WTC11 (cell line): ENCODE measurements at regions not wholly inside any gene's neighbourhood (a gene's known extent, or its start where the extent isn't known, plus 50 kb on each side); places are given as distances from the start of the nearest gene placed in this dataset.

Experiments used
- ATAC-seq: fragments of 200-7000 bp; cut with Tn5 transposase; 2 replicates; pipeline ENCODE4 v1.10.0; 2021; ENCODE audit warnings: mild to moderate bottlenecking, moderate library complexity
- CTCF ChIA-PET: fragments of 300-600 bp; sonication (Branson Sonifier 250); formaldehyde crosslinking; loops from one replicate; lab custom pipeline; 2021; ENCODE audit warnings: antibody characterized with exemption; lab: Charles Lee
- POLR2A ChIA-PET: fragments of 350-600 bp; sonication (Branson Sonifier 250); formaldehyde crosslinking; loops from one replicate; lab custom pipeline; 2021; ENCODE audit warnings: antibody characterized with exemption; lab: Charles Lee
- DNase-seq: peaks from one replicate; pipeline ENCODE4 v3.0.0; 2021; ENCODE audit warnings: low spot score
- H3K27ac Mint-ChIP-seq: 2 replicates; pipeline ENCODE4 v1.8.0; 2021; ENCODE audit warnings: mixed read lengths
- H3K27me3 Mint-ChIP-seq: 2 replicates; pipeline ENCODE4 v1.8.0; 2021; ENCODE audit warnings: low read depth, mild to moderate bottlenecking, moderate library complexity, mixed read lengths
- H3K36me3 Mint-ChIP-seq: 2 replicates; pipeline ENCODE4 v1.8.0; 2021; ENCODE audit warnings: mixed read lengths
- H3K4me1 Mint-ChIP-seq: 2 replicates; pipeline ENCODE4 v1.8.0; 2022; ENCODE audit warnings: mixed read lengths
- H3K4me3 Mint-ChIP-seq: 2 replicates; pipeline ENCODE4 v1.8.0; 2021; ENCODE audit warnings: mild to moderate bottlenecking, moderate library complexity, mixed read lengths
- H3K9me3 Mint-ChIP-seq: 2 replicates; pipeline ENCODE4 v1.8.0; 2021; ENCODE audit warnings: mixed read lengths
- CREM ChIP-seq: sonication (generic); formaldehyde crosslinking; IDR thresholded peaks from 2 replicates; pipeline ENCODE4 v1.8.1; 2022; ENCODE audit warnings: mild to moderate bottlenecking, missing genetic modification reagents, moderate library complexity
- CTCF ChIP-seq: fragments of 200-600 bp; IDR thresholded peaks from 2 replicates; pipeline ENCODE4 v1.8.0; 2022; ENCODE audit warnings: antibody characterized with exemption
- E2F1 ChIP-seq: sonication (generic); formaldehyde crosslinking; IDR thresholded peaks from 2 replicates; pipeline ENCODE4 v1.8.0; 2022; ENCODE audit warnings: mild to moderate bottlenecking, missing genetic modification reagents
- ERG ChIP-seq: fragments of 250-450 bp; sonication (Bioruptor Pico); IDR thresholded peaks from 2 replicates; pipeline ENCODE4 v1.8.0; 2021; ENCODE audit warnings: mild to moderate bottlenecking
- ETV6 ChIP-seq: sonication (generic); formaldehyde crosslinking; IDR thresholded peaks from 2 replicates; pipeline ENCODE4 v1.8.1; 2022; ENCODE audit warnings: mild to moderate bottlenecking, missing genetic modification reagents
- GTF2I ChIP-seq: fragments of 250-450 bp; sonication (Bioruptor Pico); conservative IDR thresholded peaks from 2 replicates; pipeline ENCODE4 v1.4.0; 2021; ENCODE audit warnings: mild to moderate bottlenecking
- HMGA2 ChIP-seq: fragments of 250-450 bp; sonication (Bioruptor Pico); IDR thresholded peaks from 2 replicates; pipeline ENCODE4 v1.4.0; 2021; ENCODE audit warnings: mild to moderate bottlenecking, moderate library complexity
- JAZF1 ChIP-seq: fragments of 250-450 bp; sonication (Bioruptor Pico); IDR thresholded peaks from 2 replicates; pipeline ENCODE4 v1.9.0; 2021; ENCODE audit warnings: moderate library complexity, mild to moderate bottlenecking, inconsistent platforms
- NFE2L1 ChIP-seq: sonication (generic); formaldehyde crosslinking; IDR thresholded peaks from 2 replicates; pipeline ENCODE4 v1.8.1; 2023; ENCODE audit warnings: missing genetic modification reagents
- NR1H2 ChIP-seq: sonication (generic); formaldehyde crosslinking; IDR thresholded peaks from 2 replicates; pipeline ENCODE4 v1.9.0; 2021; ENCODE audit warnings: mild to moderate bottlenecking, moderate library complexity, missing genetic modification reagents
- NR2C2 ChIP-seq: sonication (generic); formaldehyde crosslinking; IDR thresholded peaks from 2 replicates; pipeline ENCODE4 v1.8.0; 2022; ENCODE audit warnings: mild to moderate bottlenecking, missing genetic modification reagents
- PRRX2 ChIP-seq: fragments of 250-450 bp; sonication (Bioruptor Pico); IDR thresholded peaks from 2 replicates; pipeline ENCODE4 v1.8.0; 2021; ENCODE audit warnings: mild to moderate bottlenecking
- TEAD1 ChIP-seq: sonication (generic); formaldehyde crosslinking; IDR thresholded peaks from 2 replicates; pipeline ENCODE4 v1.8.0; 2022; ENCODE audit warnings: mild to moderate bottlenecking, missing genetic modification reagents
- TEAD4 ChIP-seq: sonication (generic); formaldehyde crosslinking; IDR thresholded peaks from 2 replicates; pipeline ENCODE4 v1.8.0; 2022; ENCODE audit warnings: mild to moderate bottlenecking, missing genetic modification reagents
- TP53 ChIP-seq: sonication (generic); formaldehyde crosslinking; IDR thresholded peaks from 2 replicates; pipeline ENCODE4 v1.8.1; 2023; ENCODE audit warnings: mild to moderate bottlenecking, missing genetic modification reagents
- ZNF281 ChIP-seq: sonication (generic); formaldehyde crosslinking; IDR thresholded peaks from 2 replicates; pipeline ENCODE4 v1.8.0; 2023; ENCODE audit warnings: mild to moderate bottlenecking, missing genetic modification reagents
- TF ChIP-seq, protein P1 (sequence below): fragments of 250-450 bp; sonication (Bioruptor Pico); IDR thresholded peaks from 2 replicates; pipeline ENCODE4 v2.1.2; 2022; ENCODE audit warnings: mild to moderate bottlenecking, moderate library complexity
- TF ChIP-seq, protein P2 (sequence below): sonication (generic); formaldehyde crosslinking; IDR thresholded peaks from 2 replicates; pipeline ENCODE4 v1.8.1; 2023; ENCODE audit warnings: mild to moderate bottlenecking, missing genetic modification reagents
- TF ChIP-seq, protein P3 (sequence below): sonication (generic); formaldehyde crosslinking; IDR thresholded peaks from 2 replicates; pipeline ENCODE4 v1.8.0; 2023; ENCODE audit warnings: missing genetic modification reagents, mild to moderate bottlenecking, borderline replicate concordance

DNA sequence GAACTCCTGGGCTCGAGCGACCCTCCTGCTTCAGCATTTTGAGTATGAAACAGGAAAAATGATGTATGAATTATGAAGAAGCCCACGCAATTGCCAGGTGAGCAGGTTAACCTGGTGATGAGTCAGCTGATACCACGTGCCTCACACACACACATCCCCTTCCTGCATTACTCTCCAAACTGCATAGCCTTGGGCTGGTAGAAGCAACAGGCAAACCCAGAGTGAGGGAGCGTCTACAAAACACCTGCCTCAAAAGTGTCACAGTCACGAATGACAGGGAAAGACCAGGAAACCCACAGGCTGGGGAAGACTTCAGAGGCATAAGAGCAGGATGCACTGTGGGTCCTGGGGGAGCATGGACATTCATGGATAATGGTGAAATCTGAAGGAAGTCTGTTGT, 192.8 kb upstream of the IRS2 start:
- TF ChIP-seq E2F1 (CRISPR knock-in tag): no peak
- TF ChIP-seq, protein P1, sequence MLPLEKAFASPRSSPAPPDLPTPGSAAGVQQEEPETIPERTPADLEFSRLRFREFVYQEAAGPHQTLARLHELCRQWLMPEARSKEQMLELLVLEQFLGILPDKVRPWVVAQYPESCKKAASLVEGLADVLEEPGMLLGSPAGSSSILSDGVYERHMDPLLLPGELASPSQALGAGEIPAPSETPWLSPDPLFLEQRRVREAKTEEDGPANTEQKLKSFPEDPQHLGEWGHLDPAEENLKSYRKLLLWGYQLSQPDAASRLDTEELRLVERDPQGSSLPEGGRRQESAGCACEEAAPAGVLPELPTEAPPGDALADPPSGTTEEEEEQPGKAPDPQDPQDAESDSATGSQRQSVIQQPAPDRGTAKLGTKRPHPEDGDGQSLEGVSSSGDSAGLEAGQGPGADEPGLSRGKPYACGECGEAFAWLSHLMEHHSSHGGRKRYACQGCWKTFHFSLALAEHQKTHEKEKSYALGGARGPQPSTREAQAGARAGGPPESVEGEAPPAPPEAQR: no peak
- no peak for TF ChIP-seq TEAD4 (CRISPR knock-in tag)
- no peak for TF ChIP-seq TEAD1
- no peak for TF ChIP-seq NR2C2 (CRISPR knock-in tag)
- no peak for TF ChIP-seq HMGA2 (CRISPR knock-in tag)
- Mint-ChIP-seq H3K9me3 (no peaks in the 10 kb centered on the region), H3K27ac (no peak overlapping the region), H3K4me3 (no peak overlapping the region), H3K27me3 (no peaks in the 10 kb centered on the region), H3K4me1 (no peaks in the 10 kb centered on the region), H3K36me3 (no peaks in the 10 kb centered on the region)
- ChIA-PET POLR2A (no interaction called here), CTCF (no interaction called here)
- DNase-seq (no peak), ATAC-seq (peak; percentile 28)

GRCh38 chr13:109977212-109977968, 191.0 kb upstream of the IRS2 start:
- ChIA-PET CTCF (no interaction called here), POLR2A (interaction anchor here (0.6 kb wide), 1 partner anchor 311 kb away, joined by 3 read pairs; no protein-coding TSS in a partner anchor)
- no peak overlapping the region for H3K27ac Mint-ChIP-seq
- H3K27me3 Mint-ChIP-seq: no peaks in the 10 kb centered on the region
- H3K36me3 Mint-ChIP-seq: no peaks in the 10 kb centered on the region
- no peak for DNase-seq
- no peaks in the 10 kb centered on the region for H3K9me3 Mint-ChIP-seq
- no peak overlapping the region for H3K4me3 Mint-ChIP-seq
- no peak for ATAC-seq
- no peaks in the 10 kb centered on the region for H3K4me1 Mint-ChIP-seq
- TF ChIP-seq ERG (CRISPR knock-in tag): no peak
- no peak for TF ChIP-seq JAZF1 (CRISPR knock-in tag)
- TF ChIP-seq, protein P2, sequence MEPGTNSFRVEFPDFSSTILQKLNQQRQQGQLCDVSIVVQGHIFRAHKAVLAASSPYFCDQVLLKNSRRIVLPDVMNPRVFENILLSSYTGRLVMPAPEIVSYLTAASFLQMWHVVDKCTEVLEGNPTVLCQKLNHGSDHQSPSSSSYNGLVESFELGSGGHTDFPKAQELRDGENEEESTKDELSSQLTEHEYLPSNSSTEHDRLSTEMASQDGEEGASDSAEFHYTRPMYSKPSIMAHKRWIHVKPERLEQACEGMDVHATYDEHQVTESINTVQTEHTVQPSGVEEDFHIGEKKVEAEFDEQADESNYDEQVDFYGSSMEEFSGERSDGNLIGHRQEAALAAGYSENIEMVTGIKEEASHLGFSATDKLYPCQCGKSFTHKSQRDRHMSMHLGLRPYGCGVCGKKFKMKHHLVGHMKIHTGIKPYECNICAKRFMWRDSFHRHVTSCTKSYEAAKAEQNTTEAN (CRISPR knock-in tag): no peak
- TF ChIP-seq ZNF281 (CRISPR knock-in tag): no peak
- TF ChIP-seq, protein P1: no peak
- TF ChIP-seq, protein P3, sequence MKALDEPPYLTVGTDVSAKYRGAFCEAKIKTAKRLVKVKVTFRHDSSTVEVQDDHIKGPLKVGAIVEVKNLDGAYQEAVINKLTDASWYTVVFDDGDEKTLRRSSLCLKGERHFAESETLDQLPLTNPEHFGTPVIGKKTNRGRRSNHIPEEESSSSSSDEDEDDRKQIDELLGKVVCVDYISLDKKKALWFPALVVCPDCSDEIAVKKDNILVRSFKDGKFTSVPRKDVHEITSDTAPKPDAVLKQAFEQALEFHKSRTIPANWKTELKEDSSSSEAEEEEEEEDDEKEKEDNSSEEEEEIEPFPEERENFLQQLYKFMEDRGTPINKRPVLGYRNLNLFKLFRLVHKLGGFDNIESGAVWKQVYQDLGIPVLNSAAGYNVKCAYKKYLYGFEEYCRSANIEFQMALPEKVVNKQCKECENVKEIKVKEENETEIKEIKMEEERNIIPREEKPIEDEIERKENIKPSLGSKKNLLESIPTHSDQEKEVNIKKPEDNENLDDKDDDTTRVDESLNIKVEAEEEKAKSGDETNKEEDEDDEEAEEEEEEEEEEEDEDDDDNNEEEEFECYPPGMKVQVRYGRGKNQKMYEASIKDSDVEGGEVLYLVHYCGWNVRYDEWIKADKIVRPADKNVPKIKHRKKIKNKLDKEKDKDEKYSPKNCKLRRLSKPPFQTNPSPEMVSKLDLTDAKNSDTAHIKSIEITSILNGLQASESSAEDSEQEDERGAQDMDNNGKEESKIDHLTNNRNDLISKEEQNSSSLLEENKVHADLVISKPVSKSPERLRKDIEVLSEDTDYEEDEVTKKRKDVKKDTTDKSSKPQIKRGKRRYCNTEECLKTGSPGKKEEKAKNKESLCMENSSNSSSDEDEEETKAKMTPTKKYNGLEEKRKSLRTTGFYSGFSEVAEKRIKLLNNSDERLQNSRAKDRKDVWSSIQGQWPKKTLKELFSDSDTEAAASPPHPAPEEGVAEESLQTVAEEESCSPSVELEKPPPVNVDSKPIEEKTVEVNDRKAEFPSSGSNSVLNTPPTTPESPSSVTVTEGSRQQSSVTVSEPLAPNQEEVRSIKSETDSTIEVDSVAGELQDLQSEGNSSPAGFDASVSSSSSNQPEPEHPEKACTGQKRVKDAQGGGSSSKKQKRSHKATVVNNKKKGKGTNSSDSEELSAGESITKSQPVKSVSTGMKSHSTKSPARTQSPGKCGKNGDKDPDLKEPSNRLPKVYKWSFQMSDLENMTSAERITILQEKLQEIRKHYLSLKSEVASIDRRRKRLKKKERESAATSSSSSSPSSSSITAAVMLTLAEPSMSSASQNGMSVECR (CRISPR knock-in tag): no peak
- no peak for TF ChIP-seq TEAD4 (CRISPR knock-in tag)
- no peak for TF ChIP-seq NR2C2 (CRISPR knock-in tag)
- no peak for TF ChIP-seq NR1H2 (CRISPR knock-in tag)
- TF ChIP-seq HMGA2 (CRISPR knock-in tag): no peak
- TF ChIP-seq GTF2I (CRISPR knock-in tag): no peak
- TF ChIP-seq CTCF: no peak
- no peak for TF ChIP-seq ETV6 (CRISPR knock-in tag)
- TF ChIP-seq CREM: no peak
- no peak for TF ChIP-seq TP53 (CRISPR knock-in tag)
- no peak for TF ChIP-seq PRRX2 (CRISPR knock-in tag)
- no peak for TF ChIP-seq NFE2L1 (CRISPR knock-in tag)
